KG1 (cell line): ENCODE measurements at regions not wholly inside any gene's neighbourhood (a gene's known extent, or its start where the extent isn't known, plus 50 kb on each side); places are given as distances from the start of the nearest gene placed in this dataset.
"Not testable (repeated sequence)": the region's sequence is repeated elsewhere in the genome, so short reads cannot be mapped to it uniquely, and the experiment has no call there.

ENCODE experiments used
- DNase-seq: peaks from one replicate; lab custom pipeline; 2025; lab: John Stamatoyannopoulos, UW

- DNase-seq, result no peak
Observed at GRCh38 chr9:7739595-7739994, 60.0 kb downstream of the DMAC1 start.

- DNase-seq, result no peak
Observed at GRCh38 chr9:7735311-7735710, 64.3 kb downstream of the DMAC1 start.

- DNase-seq, result no peak
Observed at GRCh38 chr9:7730164-7730445, 69.5 kb downstream of the DMAC1 start.

- no peak for DNase-seq
Observed at GRCh38 chr9:7729371-7730163, 70.0 kb downstream of the DMAC1 start.

GRCh38 chr9:7721291-7721690 is 78.3 kb downstream of the DMAC1 start:
- DNase-seq, result no peak

GRCh38 chr9:7713088-7713487 is 86.5 kb downstream of the DMAC1 start:
- DNase-seq, result not testable (repeated sequence)

GRCh38 chr9:7710686-7711085 is 88.9 kb downstream of the DMAC1 start:
- no peak for DNase-seq

GRCh38 chr9:7707934-7708333 is 91.6 kb downstream of the DMAC1 start:
- no peak for DNase-seq

GRCh38 chr9:7704543-7704942 is 95.0 kb downstream of the DMAC1 start:
- DNase-seq, result no peak

- no peak for DNase-seq
Observed at GRCh38 chr9:7691909-7692308, 107.7 kb downstream of the DMAC1 start.

GRCh38 chr9:7690014-7690413 is 109.6 kb downstream of the DMAC1 start:
- DNase-seq, result no peak

- DNase-seq, result no peak
Observed at GRCh38 chr9:7688626-7689025, 111.0 kb downstream of the DMAC1 start.

GRCh38 chr9:7676609-7677156 is 122.9 kb downstream of the DMAC1 start:
- DNase-seq, result no peak

- no peak for DNase-seq
Observed at GRCh38 chr9:7671847-7672246, 127.7 kb downstream of the DMAC1 start.

- DNase-seq, result no peak
Observed at GRCh38 chr9:7668541-7668940, 131.0 kb downstream of the DMAC1 start.

GRCh38 chr9:7665874-7666273 is 133.7 kb downstream of the DMAC1 start:
- DNase-seq, result no peak

GRCh38 chr9:7659766-7660165 is 139.8 kb downstream of the DMAC1 start:
- DNase-seq, result no peak

GRCh38 chr9:7656636-7657035 is 142.9 kb downstream of the DMAC1 start:
- no peak for DNase-seq

- DNase-seq, result no peak
Observed at GRCh38 chr9:7653262-7653661, 146.3 kb downstream of the DMAC1 start.

GRCh38 chr9:7640231-7640630 is 159.3 kb downstream of the DMAC1 start:
- DNase-seq, result no peak

GRCh38 chr9:7639471-7639870 is 160.1 kb downstream of the DMAC1 start:
- DNase-seq, result no peak

GRCh38 chr9:7636838-7637467 is 162.6 kb downstream of the DMAC1 start:
- DNase-seq, result no peak

- no peak for DNase-seq
Observed at GRCh38 chr9:7636309-7636708, 163.3 kb downstream of the DMAC1 start.

- DNase-seq, result not testable (repeated sequence)
Observed at GRCh38 chr9:7626571-7627029, 173.0 kb downstream of the DMAC1 start.
